H9 (cell line): ENCODE measurements at regions not wholly inside any gene's neighbourhood (a gene's known extent, or its start where the extent isn't known, plus 50 kb on each side); places are given as distances from the start of the nearest gene placed in this dataset.

Source experiments
- DNase-seq: peaks from one replicate; pipeline ENCODE4 v3.0.0-alpha.2; 2017
- H2AFZ ChIP-seq: one replicate; pipeline ENCODE4 v1.6.1; 2013; ENCODE audit warnings: mild to moderate bottlenecking, low read length, control low read depth, moderate library complexity
- H2AK5ac ChIP-seq: 2 replicates; pipeline ENCODE4 v1.6.1; 2013; ENCODE audit warnings: low read length, control low read depth, mixed read lengths; ENCODE audit not compliant: insufficient read length
- H2BK120ac ChIP-seq: one replicate; pipeline ENCODE4 v1.6.1; 2013; ENCODE audit warnings: low read depth, mild to moderate bottlenecking, low read length, control low read depth, inconsistent platforms; ENCODE audit not compliant: poor library complexity, severe bottlenecking
- H2BK12ac ChIP-seq: 2 replicates; pipeline ENCODE4 v1.6.1; 2013; ENCODE audit warnings: low read length, control low read depth, mixed read lengths, low read depth; ENCODE audit not compliant: insufficient read length
- H2BK15ac ChIP-seq: 2 replicates; pipeline ENCODE4 v1.6.1; 2013; ENCODE audit warnings: low read depth, low read length, control low read depth
- H2BK20ac ChIP-seq: one replicate; pipeline ENCODE4 v1.6.1; 2013; ENCODE audit warnings: low read depth, mild to moderate bottlenecking, low read length, control low read depth, inconsistent platforms; ENCODE audit not compliant: poor library complexity, severe bottlenecking
- H2BK5ac ChIP-seq: 2 replicates; pipeline ENCODE4 v1.6.1; 2013; ENCODE audit warnings: low read length, control low read depth, mixed read lengths; ENCODE audit not compliant: insufficient read length
- H3K14ac ChIP-seq: 2 replicates; pipeline ENCODE4 v1.6.1; 2013; ENCODE audit warnings: low read length, control low read depth; ENCODE audit not compliant: insufficient read depth
- H3K18ac ChIP-seq: 2 replicates; pipeline ENCODE4 v1.6.1; 2013; ENCODE audit warnings: low read depth, mild to moderate bottlenecking, mixed read lengths, low read length, control low read depth; ENCODE audit not compliant: insufficient read length
- H3K23ac ChIP-seq: 2 replicates; pipeline ENCODE4 v1.6.1; 2013; ENCODE audit warnings: low read length, control low read depth, mixed read lengths, low read depth; ENCODE audit not compliant: insufficient read length
- H3K23me2 ChIP-seq: 2 replicates; pipeline ENCODE4 v1.6.1; 2013; ENCODE audit warnings: low read depth, mild to moderate bottlenecking, mixed read lengths, low read length, control low read depth; ENCODE audit not compliant: insufficient read length, poor library complexity, severe bottlenecking
- H3K27ac ChIP-seq: 2 replicates; pipeline ENCODE4 v1.5.1; 2013; ENCODE audit warnings: low read length, control low read depth, mixed read lengths, low read depth; ENCODE audit not compliant: insufficient read length
- H3K27me3 ChIP-seq: 2 replicates; pipeline ENCODE4 v1.6.1; 2013; ENCODE audit warnings: low read length, control low read depth, inconsistent platforms; ENCODE audit not compliant: insufficient read depth
- H3K4ac ChIP-seq: 2 replicates; pipeline ENCODE4 v1.6.1; 2013; ENCODE audit warnings: low read depth, mild to moderate bottlenecking, control low read depth, inconsistent platforms, low read length, moderate library complexity
- H3K4me1 ChIP-seq: 2 replicates; pipeline ENCODE4 v1.6.1; 2013; ENCODE audit warnings: low read length, control low read depth, inconsistent platforms; ENCODE audit not compliant: insufficient read depth
- H3K4me2 ChIP-seq: 2 replicates; pipeline ENCODE4 v1.6.1; 2013; ENCODE audit warnings: low read length, control low read depth, mixed read lengths; ENCODE audit not compliant: insufficient read length, insufficient read depth
- H3K56ac ChIP-seq: 2 replicates; pipeline ENCODE4 v1.6.1; 2013; ENCODE audit warnings: low read depth, mild to moderate bottlenecking, mixed read lengths, low read length, control low read depth; ENCODE audit not compliant: insufficient read length
- H3K79me1 ChIP-seq: 2 replicates; pipeline ENCODE4 v1.6.1; 2013; ENCODE audit warnings: low read depth, mild to moderate bottlenecking, moderate library complexity, low read length, control low read depth, inconsistent platforms; ENCODE audit not compliant: insufficient read depth, poor library complexity, severe bottlenecking
- H3K79me2 ChIP-seq: 2 replicates; pipeline ENCODE4 v1.6.1; 2013; ENCODE audit warnings: low read length, control low read depth, inconsistent platforms; ENCODE audit not compliant: insufficient read depth
- H3K9ac ChIP-seq: 2 replicates; pipeline ENCODE4 v1.6.1; 2013; ENCODE audit warnings: low read length, control low read depth, mixed read lengths; ENCODE audit not compliant: insufficient read length; ENCODE audit errors: extremely low read depth
- H3K9me3 ChIP-seq: one replicate; pipeline ENCODE4 v1.6.1; 2013; ENCODE audit warnings: low read depth, low read length, inconsistent platforms; ENCODE audit not compliant: control insufficient read depth
- H3T11ph ChIP-seq: one replicate; pipeline ENCODE4 v1.6.1; 2013; ENCODE audit warnings: mild to moderate bottlenecking, low read length, control low read depth, inconsistent platforms
- H4K20me1 ChIP-seq: one replicate; pipeline ENCODE4 v1.6.1; 2013; ENCODE audit not compliant: control insufficient read depth, insufficient read length, insufficient read depth
- H4K5ac ChIP-seq: 2 replicates; pipeline ENCODE4 v1.6.1; 2013; ENCODE audit warnings: low read depth, mild to moderate bottlenecking, mixed read lengths, low read length, control low read depth; ENCODE audit not compliant: insufficient read length
- H4K8ac ChIP-seq: replicated peaks from 2 replicates; pipeline ENCODE4 v1.6.1; 2013; ENCODE audit warnings: low read length, control low read depth, mixed read lengths, low read depth; ENCODE audit not compliant: insufficient read length
- H4K91ac ChIP-seq: 2 replicates; pipeline ENCODE4 v1.6.1; 2013; ENCODE audit warnings: low read depth, mild to moderate bottlenecking, moderate library complexity, mixed read lengths, low read length, control low read depth; ENCODE audit not compliant: insufficient read length
- H3K27ac Mint-ChIP-seq, 3 experiments: 2 replicates in 2 of 3; 3 replicates in 1 of 3; pipeline ENCODE4 v1.8.0; 2020 to 2021; ENCODE audit warnings: mixed read lengths in 3 of 3, mild to moderate bottlenecking in 1 of 3, moderate library complexity in 1 of 3
- H3K27me3 Mint-ChIP-seq: 2 replicates; pipeline ENCODE4 v1.8.0; 2021; ENCODE audit warnings: low read depth, mild to moderate bottlenecking, moderate library complexity, mixed read lengths
- H3K36me3 Mint-ChIP-seq, 3 experiments: 2 replicates in 2 of 3; 3 replicates in 1 of 3; pipeline ENCODE4 v1.8.0; 2020 to 2021; ENCODE audit warnings: low read depth in 3 of 3, mixed read lengths in 3 of 3; ENCODE audit not compliant: insufficient read depth in 1 of 3
- H3K4me1 Mint-ChIP-seq, 2 experiments: 2 replicates each; pipeline ENCODE4 v1.8.0; 2020; ENCODE audit warnings: mixed read lengths in 2 of 2
- H3K4me3 Mint-ChIP-seq, 2 experiments: 2 replicates in 1 of 2; 3 replicates in 1 of 2; pipeline ENCODE4 v1.8.0; 2020 to 2021; ENCODE audit warnings: mild to moderate bottlenecking in 2 of 2, mixed read lengths in 2 of 2, moderate library complexity in 1 of 2
- H3K9me3 Mint-ChIP-seq, 2 experiments: 2 replicates in 1 of 2; 3 replicates in 1 of 2; pipeline ENCODE4 v1.8.0; 2020; ENCODE audit warnings: mild to moderate bottlenecking in 2 of 2, mixed read lengths in 2 of 2, moderate library complexity in 1 of 2
- CTCF ChIP-seq: fragments of 200-600 bp; sonication (generic); conservative IDR thresholded peaks from 3 replicates; pipeline ENCODE4 v1.8.0; 2021; ENCODE audit warnings: antibody characterized with exemption, mild to moderate bottlenecking
- WGBS: extraction: QIAGEN DNeasy Blood & Tissue Kit; methylation state at CpG from one replicate; pipeline ENCODE4 v1.1.7; 2013; ENCODE audit warnings: missing lambda C conversion rate, low lambda C conversion rate, mixed read lengths; ENCODE audit not compliant: insufficient read length; ENCODE audit errors: extremely low coverage; 5-methylcytosine and 5-hydroxymethylcytosine counted together

GRCh38 chr4:28001698-28002097 lies 1141.1 kb downstream of the STIM2 start:
- Histone ChIP-seq H2BK20ac (no peak overlapping the region), H3K4ac (no peak overlapping the region), H3K14ac (no peak overlapping the region), H2AFZ (no peak overlapping the region), H2AK5ac (no peak overlapping the region), H3K4me2 (no peak overlapping the region), H3K9ac (no peak overlapping the region), H3K9me3 (no peaks in the 10 kb centered on the region), H3K79me2 (no peaks in the 10 kb centered on the region), H2BK12ac (no peak overlapping the region), H2BK15ac (no peak overlapping the region), H2BK5ac (no peak overlapping the region), H2BK120ac (no peak overlapping the region), H3K27ac (no peak overlapping the region), H4K91ac (no peak overlapping the region), H4K8ac (no peak overlapping the region), H3T11ph (no peak overlapping the region), H3K4me1 (no peaks in the 10 kb centered on the region), H3K23me2 (no peaks in the 10 kb centered on the region), H3K27me3 (no peaks in the 10 kb centered on the region), H3K18ac (no peak overlapping the region), H4K5ac (no peak overlapping the region), H4K20me1 (no peaks in the 10 kb centered on the region), H3K23ac (no peak overlapping the region), H3K56ac (no peak overlapping the region), H3K79me1 (no peaks in the 10 kb centered on the region)
- Mint-ChIP-seq H3K4me1 (peaks cover 4 to 5% of the 10 kb centered on the region in 2 experiments; a peak in 2 of 4 replicates), H3K27ac (no peak overlapping the region), H3K9me3 (peaks cover 0 to 2% of the 10 kb centered on the region in 2 experiments; a peak in 2 of 5 replicates), H3K27me3 (no peaks in the 10 kb centered on the region), H3K36me3 (no peaks in the 10 kb centered on the region), H3K4me3 (no peak overlapping the region)
- no peak for DNase-seq
- no CpG with 5 or more reads among the region's 4 CpGs for whole genome bisulfite sequencing
- TF ChIP-seq CTCF = peak; percentile 50; the same call in 2 of the 3 replicates
